GDM1 (cell line): ENCODE measurements at regions not wholly inside any gene's neighbourhood (a gene's known extent, or its start where the extent isn't known, plus 50 kb on each side); places are given as distances from the start of the nearest gene placed in this dataset.

Experiments used
- DNase-seq: peaks from one replicate; lab custom pipeline; 2025; lab: John Stamatoyannopoulos, UW

DNA sequence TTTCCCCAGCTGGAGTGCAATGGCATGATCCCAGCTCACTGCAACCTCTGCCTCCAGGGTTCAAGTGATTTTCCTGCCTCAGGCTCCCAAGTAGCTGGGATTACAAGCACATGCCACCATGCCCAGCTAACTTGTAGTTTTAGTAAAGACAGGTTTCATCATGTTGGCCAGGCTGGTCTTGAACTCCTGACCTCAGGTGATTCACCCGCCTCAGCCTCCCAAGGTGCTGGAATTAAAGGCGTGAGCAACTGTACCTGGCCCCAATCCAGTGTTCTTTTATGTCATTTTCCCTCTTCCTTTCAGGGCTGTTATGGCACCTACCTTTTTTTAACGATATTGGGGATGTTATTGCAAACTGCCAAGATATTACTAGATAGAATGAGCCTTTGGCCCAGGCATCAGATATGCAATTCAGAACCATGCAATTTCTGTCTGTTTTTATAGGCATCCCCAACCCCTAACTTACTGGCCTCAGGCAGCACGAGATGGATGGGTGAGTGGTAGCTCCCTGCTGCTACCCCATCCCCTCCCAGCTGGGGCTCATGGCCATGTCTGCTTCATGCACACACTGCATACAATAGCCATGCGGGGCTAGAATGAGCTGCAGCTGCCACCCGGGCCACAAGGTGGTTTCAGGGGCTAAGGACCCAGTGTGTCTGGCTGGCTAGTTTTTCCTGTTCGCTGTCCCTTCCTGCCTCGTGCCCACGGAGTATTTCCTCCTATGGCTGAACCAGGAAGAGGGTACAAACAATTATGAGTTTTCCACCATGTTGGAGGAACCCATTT is 1080.1 kb upstream of the SORCS1 start:
- no peak for DNase-seq

DNA sequence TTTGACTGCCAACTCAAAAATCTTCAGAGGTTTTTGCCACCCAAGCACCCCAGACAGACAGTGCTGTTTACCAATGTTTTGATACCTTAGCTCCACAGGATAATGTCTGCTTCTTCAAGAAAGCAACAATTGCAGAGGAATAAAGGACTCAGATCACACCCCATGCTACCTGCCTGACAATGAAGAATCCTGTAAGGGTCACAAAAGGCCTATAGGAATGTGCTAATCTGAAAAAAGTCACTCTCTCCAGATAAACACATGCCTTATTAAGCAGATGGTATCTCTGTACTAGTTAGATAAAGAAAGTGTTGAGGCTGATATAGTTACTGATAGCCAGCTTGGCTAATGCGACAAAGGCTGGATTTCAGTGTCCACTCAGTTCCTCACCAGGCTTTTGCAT is 1076.7 kb upstream of the SORCS1 start:
- DNase-seq: no peak

GRCh38 chr10:108238261-108238660 is 1073.8 kb upstream of the SORCS1 start:
- DNase-seq: no peak

DNA sequence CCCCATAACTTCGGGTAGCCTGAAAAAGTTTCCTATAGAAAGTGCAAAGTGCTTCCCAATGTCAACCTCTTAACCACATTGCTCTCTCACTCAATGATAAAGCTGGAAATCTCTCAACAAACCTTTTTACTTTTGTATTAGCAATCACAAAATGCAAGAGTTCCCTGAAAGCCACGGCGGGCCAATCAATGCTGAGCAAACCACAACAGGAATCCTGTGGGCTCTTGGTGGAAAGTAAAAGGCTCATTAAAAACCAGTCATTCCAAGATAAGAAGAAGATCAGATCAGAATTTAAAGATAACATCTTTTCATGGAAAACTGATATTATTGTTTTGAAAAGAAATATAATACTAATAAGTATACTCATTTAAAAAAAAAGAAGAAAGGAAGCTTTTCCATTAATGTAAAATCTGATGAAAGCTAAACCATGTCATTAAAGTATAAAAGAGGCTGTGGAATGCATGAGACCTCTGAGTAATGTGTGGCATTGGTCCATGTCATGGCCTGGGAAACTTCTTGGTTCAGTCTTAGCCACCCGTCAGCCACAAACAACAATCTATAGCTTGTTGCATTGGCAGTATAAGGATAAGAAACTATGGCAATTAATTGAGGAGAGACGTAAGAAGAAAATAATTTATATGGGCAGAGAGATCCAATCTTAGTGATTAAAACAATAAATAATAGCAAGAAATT is 1066.1 kb upstream of the SORCS1 start:
- DNase-seq: no peak

- no peak for DNase-seq
These were observed 1044.2 kb upstream of the SORCS1 start for GRCh38 chr10:108208732-108209131.

DNA sequence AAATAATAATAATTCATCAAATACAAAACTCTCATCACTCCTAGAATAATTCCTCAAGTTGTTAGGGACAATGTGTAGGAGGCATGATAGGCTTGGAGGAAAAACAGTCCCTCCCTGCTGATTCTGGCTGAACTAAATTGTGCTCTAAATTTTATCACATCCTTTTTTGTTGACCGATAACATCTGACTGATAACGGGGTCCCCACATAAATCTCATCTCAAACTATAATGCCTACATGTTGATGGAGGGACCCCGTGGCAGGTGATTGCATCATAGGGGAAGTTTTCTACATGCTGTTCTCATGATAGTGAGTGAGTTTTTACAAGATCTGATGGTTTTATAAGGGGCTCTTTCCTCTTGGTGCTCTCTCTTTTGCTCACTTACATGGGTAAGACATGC is 1043.5 kb upstream of the SORCS1 start:
- no peak for DNase-seq

DNA sequence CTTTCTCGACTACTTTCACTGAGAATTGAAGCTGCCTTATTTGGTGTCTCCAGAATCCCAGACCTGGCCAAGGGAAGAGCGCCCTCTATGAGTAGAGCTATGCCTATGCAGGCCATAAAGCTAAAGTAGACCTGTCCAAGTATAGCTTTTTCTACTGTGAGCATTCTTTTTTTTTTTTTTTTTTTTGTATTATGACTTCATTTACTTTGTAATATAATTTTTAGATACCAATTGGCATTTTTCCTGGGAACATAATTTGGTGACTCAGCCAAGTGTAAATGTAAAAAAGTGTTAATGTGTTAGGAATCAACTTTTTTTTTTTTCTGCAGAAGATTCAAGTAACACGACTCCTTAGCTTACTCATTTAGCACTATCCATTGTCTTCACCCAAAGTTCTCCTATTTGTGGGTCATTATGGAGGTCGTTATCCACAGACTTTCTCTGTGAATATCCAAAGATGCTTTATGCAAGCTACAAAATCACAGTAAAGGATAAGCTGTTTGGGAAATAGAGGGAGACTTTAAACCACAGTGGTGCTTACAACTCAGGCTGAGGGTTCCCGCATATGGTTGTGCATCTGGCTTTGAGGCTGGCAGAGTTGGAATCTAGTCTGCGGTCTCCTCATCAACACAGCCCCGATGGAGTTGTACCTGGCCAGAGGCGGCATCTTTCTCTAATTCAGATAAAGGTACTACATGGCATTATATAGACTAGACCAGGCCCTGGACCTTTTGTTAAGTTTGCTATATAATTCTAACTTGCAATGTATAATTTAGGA is 1040.2 kb upstream of the SORCS1 start:
- no peak for DNase-seq

DNA sequence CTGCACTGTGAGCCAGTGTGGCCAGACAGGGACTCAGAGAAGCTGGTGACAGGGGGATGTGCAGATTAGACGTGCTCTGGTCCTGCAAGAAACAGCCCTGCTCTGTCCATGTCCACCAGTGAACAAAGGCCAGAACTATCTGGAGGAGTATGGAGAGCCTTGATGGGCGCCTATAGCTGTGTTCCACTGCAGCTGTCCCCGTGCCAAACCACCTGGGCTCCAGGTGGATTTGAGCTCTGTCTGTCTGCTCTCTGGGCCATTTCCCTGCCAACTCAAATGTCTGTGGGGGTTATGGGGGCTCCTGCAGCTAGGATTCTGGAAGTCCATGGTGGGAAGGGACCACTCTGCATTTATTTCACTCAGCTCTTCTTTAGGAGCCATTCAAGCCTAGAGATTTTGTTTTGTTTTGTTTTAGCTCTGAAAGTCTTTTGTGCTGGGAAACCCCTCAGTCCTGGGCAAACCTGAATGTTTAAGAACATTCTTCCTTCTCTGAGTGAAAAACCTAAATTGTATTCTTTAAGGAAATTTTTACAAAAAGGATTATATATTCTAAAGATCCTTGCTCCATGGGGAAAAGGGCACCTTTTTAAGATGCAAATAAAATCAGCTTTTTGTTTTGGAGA is 1039.5 kb upstream of the SORCS1 start:
- no peak for DNase-seq

DNA sequence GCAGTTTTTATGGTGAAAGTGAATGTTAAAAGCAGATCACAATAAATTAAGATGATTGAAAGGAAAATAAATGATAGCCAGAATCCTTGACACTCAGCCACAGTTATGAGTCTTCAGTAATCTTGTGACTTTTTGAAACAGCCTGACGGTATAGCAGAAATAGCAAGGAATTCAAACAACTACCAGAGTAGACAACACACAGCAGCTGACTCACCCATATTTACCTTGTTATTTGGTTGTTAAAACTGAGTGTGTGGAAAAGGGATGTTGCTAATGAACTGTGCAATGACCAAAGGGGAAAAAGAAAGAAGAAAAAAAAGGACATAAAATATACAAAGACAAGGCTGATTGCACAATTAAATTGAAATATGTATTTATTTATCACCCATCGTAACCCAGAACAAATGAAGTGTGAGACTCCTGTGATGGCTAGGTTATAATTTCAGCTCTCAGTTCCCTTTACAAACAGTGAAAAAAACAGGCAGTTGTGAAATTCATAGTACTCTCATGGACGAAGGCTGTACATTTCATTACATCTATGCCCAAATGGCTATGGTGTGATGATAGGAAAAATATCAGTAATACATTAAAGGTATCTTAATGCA is 1023.0 kb upstream of the SORCS1 start:
- no peak for DNase-seq

DNA sequence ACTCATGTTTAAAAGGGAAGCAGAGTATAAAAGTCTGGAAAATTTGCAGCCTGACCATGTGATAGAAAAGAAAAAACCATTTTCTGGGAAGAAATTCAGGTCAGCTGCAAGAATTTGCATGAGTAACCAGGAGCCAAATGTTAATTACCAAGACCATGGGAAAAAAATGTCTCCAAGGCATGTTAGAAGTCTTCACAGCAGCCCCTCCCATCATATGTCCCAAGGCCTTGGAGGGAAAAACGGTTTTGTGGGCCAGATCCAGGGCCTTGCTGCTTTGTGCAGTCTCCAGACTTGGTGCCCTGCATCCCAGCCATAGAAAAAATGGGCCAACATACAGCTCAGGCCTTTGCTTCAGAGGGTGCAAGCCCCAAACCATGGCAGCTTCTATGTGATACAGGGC is 1019.6 kb upstream of the SORCS1 start:
- DNase-seq: no peak

DNA sequence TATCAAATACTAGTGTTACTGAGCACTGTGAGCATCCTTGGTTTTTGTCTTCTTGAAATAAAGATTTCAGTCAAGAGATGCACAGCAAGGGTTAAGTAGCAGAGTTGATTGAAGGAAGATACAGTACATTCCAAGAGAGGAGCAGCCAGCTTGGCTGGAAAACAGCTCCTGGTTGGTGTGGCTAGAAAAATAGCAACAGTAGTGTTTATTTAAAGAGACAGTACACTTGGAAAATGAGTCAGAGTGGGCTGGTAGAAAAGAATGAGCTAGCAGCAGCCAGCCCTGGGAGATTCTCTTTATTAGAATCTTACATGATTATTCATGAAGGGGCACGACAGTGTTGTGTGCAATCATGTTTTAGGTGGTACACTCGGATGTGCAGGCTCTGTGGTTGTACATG is 1016.4 kb upstream of the SORCS1 start:
- no peak for DNase-seq

- no peak for DNase-seq
These were observed 1005.3 kb upstream of the SORCS1 start for GRCh38 chr10:108169846-108170245.

GRCh38 chr10:108167766-108168165 is 1003.3 kb upstream of the SORCS1 start:
- DNase-seq: no peak

DNA sequence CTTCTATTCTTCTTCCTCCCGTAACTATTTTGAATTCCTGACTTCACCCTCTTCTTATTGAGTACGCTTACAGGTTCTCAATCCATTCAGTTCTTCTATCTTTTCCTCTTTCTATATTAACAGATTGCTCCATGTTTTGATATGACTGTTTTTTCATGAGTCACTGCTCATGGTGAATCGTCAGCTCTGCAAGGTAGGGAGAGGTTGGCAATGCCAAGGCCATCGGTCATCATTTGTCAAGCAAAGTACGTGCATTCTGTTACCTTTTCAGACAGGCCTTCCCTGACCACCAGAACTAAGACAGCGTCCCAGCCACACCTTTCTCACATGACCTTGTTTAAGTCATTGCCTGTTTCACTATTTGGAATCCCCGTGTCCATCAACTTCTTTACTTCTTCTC is 1001.9 kb upstream of the SORCS1 start:
- DNase-seq: no peak

- no peak for DNase-seq
These were observed 982.8 kb upstream of the SORCS1 start for GRCh38 chr10:108147346-108147745.

- no peak for DNase-seq
These were observed 976.6 kb upstream of the SORCS1 start for GRCh38 chr10:108141064-108141463.

GRCh38 chr10:108132303-108132702 is 967.8 kb upstream of the SORCS1 start:
- no peak for DNase-seq

DNA sequence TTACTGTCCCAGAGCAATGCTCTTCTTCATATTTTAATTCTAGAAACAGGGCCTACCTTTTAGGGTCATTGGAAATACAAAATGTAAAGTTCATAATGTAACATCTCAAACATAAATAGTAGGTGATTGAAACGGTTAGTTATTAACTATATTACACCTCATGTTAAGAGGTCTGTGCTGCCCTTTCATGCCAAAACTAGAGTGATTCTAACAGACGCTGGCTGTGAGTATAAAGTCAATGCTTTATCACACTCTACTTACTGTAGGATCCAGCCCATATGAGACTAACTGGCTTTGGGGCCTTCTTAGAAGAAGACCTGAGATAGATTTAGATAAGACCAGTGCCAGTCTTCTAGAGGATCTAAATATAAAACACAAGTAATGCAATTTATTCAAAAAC is 966.1 kb upstream of the SORCS1 start:
- DNase-seq: no peak

- no peak for DNase-seq
These were observed 947.7 kb upstream of the SORCS1 start for GRCh38 chr10:108112218-108112617.

- DNase-seq: no peak
These were observed 940.1 kb upstream of the SORCS1 start for GRCh38 chr10:108104551-108105156.

GRCh38 chr10:108097258-108097657 is 932.8 kb upstream of the SORCS1 start:
- no peak for DNase-seq
